ENCODE measurements at regions not wholly inside any gene's neighbourhood (a gene's known extent, or its start where the extent isn't known, plus 50 kb on each side); places are given as distances from the start of the nearest gene placed in this dataset.

DNA sequence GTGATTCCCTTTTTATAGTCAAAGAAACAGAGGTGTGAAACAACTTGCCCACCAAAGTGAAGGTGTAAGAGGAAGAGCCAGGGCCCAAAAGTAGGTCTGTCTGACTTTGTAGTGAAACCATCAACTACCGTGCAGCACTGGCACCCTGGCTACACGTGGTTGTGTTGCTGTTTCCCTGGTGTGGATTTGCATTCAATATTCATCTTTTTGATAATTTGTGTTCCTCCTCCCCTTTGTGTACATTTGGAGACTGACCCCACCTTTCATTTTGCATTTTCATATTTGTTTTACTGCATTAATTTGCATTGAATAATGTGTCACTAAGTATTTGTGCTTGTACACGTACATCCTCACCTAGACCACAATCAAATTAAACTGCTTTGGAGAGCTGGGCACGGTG is 873.8 kb upstream of the WWC1 start:
- no peak for TF ChIP-seq ZNF565 (CRISPR knock-in tag; conservative IDR thresholded peaks at IDR 0.05; ENCODE audit: low read depth)
- TF ChIP-seq ZC3H10 (CRISPR knock-in tag; IDR thresholded peaks at IDR 0.05): no peak
- no peak for TF ChIP-seq ISL1 (CRISPR knock-in tag; IDR thresholded peaks at IDR 0.05)
- TF ChIP-seq, protein P1, sequence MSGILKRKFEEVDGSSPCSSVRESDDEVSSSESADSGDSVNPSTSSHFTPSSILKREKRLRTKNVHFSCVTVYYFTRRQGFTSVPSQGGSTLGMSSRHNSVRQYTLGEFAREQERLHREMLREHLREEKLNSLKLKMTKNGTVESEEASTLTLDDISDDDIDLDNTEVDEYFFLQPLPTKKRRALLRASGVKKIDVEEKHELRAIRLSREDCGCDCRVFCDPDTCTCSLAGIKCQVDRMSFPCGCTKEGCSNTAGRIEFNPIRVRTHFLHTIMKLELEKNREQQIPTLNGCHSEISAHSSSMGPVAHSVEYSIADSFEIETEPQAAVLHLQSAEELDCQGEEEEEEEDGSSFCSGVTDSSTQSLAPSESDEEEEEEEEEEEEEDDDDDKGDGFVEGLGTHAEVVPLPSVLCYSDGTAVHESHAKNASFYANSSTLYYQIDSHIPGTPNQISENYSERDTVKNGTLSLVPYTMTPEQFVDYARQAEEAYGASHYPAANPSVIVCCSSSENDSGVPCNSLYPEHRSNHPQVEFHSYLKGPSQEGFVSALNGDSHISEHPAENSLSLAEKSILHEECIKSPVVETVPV (CRISPR knock-in tag; IDR thresholded peaks at IDR 0.05): no peak
- TF ChIP-seq PPARA (CRISPR knock-in tag; IDR thresholded peaks at IDR 0.05; ENCODE audit: borderline replicate concordance): no peak
- TF ChIP-seq ZFP3 (CRISPR knock-in tag; IDR thresholded peaks at IDR 0.05): no peak
- TF ChIP-seq RARB (CRISPR knock-in tag; IDR thresholded peaks at IDR 0.05): no peak
- no peak for TF ChIP-seq BACH2 (CRISPR knock-in tag; IDR thresholded peaks at IDR 0.05; ENCODE audit: borderline replicate concordance)
- TF ChIP-seq SNAI2 (CRISPR knock-in tag; IDR thresholded peaks at IDR 0.05): no peak
- no peak for TF ChIP-seq ZFP30 (CRISPR knock-in tag; IDR thresholded peaks at IDR 0.05)
- TF ChIP-seq, protein P2, sequence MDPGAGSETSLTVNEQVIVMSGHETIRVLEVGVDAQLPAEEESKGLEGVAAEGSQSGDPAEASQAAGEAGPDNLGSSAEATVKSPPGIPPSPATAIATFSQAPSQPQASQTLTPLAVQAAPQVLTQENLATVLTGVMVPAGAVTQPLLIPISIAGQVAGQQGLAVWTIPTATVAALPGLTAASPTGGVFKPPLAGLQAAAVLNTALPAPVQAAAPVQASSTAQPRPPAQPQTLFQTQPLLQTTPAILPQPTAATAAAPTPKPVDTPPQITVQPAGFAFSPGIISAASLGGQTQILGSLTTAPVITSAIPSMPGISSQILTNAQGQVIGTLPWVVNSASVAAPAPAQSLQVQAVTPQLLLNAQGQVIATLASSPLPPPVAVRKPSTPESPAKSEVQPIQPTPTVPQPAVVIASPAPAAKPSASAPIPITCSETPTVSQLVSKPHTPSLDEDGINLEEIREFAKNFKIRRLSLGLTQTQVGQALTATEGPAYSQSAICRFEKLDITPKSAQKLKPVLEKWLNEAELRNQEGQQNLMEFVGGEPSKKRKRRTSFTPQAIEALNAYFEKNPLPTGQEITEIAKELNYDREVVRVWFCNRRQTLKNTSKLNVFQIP (CRISPR knock-in tag; IDR thresholded peaks at IDR 0.05; ENCODE audit: borderline replicate concordance, low read depth): no peak
- TF ChIP-seq, protein P3, sequence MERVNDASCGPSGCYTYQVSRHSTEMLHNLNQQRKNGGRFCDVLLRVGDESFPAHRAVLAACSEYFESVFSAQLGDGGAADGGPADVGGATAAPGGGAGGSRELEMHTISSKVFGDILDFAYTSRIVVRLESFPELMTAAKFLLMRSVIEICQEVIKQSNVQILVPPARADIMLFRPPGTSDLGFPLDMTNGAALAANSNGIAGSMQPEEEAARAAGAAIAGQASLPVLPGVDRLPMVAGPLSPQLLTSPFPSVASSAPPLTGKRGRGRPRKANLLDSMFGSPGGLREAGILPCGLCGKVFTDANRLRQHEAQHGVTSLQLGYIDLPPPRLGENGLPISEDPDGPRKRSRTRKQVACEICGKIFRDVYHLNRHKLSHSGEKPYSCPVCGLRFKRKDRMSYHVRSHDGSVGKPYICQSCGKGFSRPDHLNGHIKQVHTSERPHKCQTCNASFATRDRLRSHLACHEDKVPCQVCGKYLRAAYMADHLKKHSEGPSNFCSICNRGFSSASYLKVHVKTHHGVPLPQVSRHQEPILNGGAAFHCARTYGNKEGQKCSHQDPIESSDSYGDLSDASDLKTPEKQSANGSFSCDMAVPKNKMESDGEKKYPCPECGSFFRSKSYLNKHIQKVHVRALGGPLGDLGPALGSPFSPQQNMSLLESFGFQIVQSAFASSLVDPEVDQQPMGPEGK (CRISPR knock-in tag; IDR thresholded peaks at IDR 0.05; ENCODE audit: borderline replicate concordance): no peak
- no peak for TF ChIP-seq TCF4 (CRISPR knock-in tag; IDR thresholded peaks at IDR 0.05; ENCODE audit: borderline replicate concordance)
- TF ChIP-seq, protein P4, sequence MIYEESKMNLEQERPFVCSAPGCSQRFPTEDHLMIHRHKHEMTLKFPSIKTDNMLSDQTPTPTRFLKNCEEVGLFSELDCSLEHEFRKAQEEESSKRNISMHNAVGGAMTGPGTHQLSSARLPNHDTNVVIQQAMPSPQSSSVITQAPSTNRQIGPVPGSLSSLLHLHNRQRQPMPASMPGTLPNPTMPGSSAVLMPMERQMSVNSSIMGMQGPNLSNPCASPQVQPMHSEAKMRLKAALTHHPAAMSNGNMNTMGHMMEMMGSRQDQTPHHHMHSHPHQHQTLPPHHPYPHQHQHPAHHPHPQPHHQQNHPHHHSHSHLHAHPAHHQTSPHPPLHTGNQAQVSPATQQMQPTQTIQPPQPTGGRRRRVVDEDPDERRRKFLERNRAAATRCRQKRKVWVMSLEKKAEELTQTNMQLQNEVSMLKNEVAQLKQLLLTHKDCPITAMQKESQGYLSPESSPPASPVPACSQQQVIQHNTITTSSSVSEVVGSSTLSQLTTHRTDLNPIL (CRISPR knock-in tag; IDR thresholded peaks at IDR 0.05; ENCODE audit: low read depth): no peak
- TF ChIP-seq ZNF8 (CRISPR knock-in tag; IDR thresholded peaks at IDR 0.05): no peak
- no peak for TF ChIP-seq ARNTL (CRISPR knock-in tag; IDR thresholded peaks at IDR 0.05; ENCODE audit: borderline replicate concordance, low read depth)
- ATAC-seq: no peak

DNA sequence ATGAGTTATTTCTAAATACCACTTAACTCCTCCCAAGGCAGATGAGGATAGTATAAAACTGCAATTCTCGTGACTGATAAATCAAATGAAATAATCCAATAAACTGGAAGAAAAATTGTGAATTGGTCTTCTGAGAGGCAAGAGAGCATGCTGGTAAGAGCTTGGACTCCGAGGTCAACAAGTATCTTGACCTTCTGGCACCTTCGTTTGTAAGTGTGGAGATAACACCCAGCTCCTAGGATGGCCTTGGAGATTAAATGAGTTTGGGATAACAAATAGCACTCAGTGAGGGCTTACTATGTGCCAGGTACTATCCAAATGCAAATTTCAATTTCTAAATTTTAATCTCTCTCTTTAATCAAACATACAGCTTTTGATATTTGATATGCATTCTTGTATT is 866.3 kb upstream of the WWC1 start:
- TF ChIP-seq, protein P4 (CRISPR knock-in tag; IDR thresholded peaks at IDR 0.05; ENCODE audit: low read depth): no peak
- TF ChIP-seq TOX (CRISPR knock-in tag; IDR thresholded peaks at IDR 0.05; ENCODE audit: borderline replicate concordance): no peak
- no peak for TF ChIP-seq ZNF70 (CRISPR knock-in tag; IDR thresholded peaks at IDR 0.05)
- TF ChIP-seq TCF4 (CRISPR knock-in tag; IDR thresholded peaks at IDR 0.05; ENCODE audit: borderline replicate concordance): no peak
- no peak for TF ChIP-seq CSDC2 (CRISPR knock-in tag; IDR thresholded peaks at IDR 0.05)
- TF ChIP-seq ZFP30 (CRISPR knock-in tag; IDR thresholded peaks at IDR 0.05): no peak
- no peak for TF ChIP-seq ESRRG (CRISPR knock-in tag; IDR thresholded peaks at IDR 0.05)
- TF ChIP-seq, protein P5, sequence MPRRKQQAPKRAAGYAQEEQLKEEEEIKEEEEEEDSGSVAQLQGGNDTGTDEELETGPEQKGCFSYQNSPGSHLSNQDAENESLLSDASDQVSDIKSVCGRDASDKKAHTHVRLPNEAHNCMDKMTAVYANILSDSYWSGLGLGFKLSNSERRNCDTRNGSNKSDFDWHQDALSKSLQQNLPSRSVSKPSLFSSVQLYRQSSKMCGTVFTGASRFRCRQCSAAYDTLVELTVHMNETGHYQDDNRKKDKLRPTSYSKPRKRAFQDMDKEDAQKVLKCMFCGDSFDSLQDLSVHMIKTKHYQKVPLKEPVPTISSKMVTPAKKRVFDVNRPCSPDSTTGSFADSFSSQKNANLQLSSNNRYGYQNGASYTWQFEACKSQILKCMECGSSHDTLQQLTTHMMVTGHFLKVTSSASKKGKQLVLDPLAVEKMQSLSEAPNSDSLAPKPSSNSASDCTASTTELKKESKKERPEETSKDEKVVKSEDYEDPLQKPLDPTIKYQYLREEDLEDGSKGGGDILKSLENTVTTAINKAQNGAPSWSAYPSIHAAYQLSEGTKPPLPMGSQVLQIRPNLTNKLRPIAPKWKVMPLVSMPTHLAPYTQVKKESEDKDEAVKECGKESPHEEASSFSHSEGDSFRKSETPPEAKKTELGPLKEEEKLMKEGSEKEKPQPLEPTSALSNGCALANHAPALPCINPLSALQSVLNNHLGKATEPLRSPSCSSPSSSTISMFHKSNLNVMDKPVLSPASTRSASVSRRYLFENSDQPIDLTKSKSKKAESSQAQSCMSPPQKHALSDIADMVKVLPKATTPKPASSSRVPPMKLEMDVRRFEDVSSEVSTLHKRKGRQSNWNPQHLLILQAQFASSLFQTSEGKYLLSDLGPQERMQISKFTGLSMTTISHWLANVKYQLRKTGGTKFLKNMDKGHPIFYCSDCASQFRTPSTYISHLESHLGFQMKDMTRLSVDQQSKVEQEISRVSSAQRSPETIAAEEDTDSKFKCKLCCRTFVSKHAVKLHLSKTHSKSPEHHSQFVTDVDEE (CRISPR knock-in tag; IDR thresholded peaks at IDR 0.05): no peak
- TF ChIP-seq ISL1 (CRISPR knock-in tag; IDR thresholded peaks at IDR 0.05): no peak
- TF ChIP-seq ZFP3 (CRISPR knock-in tag; IDR thresholded peaks at IDR 0.05): no peak
- TF ChIP-seq ZNF8 (CRISPR knock-in tag; IDR thresholded peaks at IDR 0.05): no peak
- TF ChIP-seq ZC3H10 (CRISPR knock-in tag; IDR thresholded peaks at IDR 0.05): no peak
- no peak for TF ChIP-seq ARNTL (CRISPR knock-in tag; IDR thresholded peaks at IDR 0.05; ENCODE audit: borderline replicate concordance, low read depth)
- TF ChIP-seq, protein P1 (CRISPR knock-in tag; IDR thresholded peaks at IDR 0.05): no peak
- ATAC-seq: no peak

All from SK-N-SH treated with all-trans-retinoic acid at 6 μM for 48 hours (cell line).